Erythroblast (primary cell): ENCODE measurements at regions not wholly inside any gene's neighbourhood (a gene's known extent, or its start where the extent isn't known, plus 50 kb on each side); places are given as distances from the start of the nearest gene placed in this dataset.

Experiments used
- GATA1 ChIP-seq: IDR thresholded peaks from 2 replicates; pipeline ENCODE4 v1.6.1; 2011; ENCODE audit warnings: low read depth, mild to moderate bottlenecking, control low read depth, low read length, moderate library complexity
- POLR2A ChIP-seq: IDR thresholded peaks from 2 replicates; pipeline ENCODE4 v1.6.1; 2011; ENCODE audit warnings: mild to moderate bottlenecking, low read length

DNA sequence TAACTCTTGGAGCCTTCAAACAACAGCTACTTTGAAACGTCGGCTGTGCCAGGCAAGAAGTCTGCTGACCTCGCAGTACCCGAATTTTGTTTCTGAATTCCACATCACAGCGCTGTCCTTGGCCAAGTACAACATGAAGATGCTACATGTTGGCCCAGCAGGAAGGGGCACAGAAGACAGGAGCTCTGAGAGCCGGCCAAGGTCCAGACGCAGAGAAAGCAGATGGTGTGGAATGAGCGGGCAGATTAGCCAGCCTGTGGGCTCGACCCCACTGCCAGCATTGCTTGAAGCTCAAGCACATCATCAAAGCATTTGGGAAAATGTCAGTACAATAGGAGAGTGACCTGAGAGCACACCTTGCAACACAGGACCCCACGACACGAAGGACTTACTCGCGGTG is 64.5 kb downstream of the FZD10 start:
- TF ChIP-seq POLR2A (no peak), GATA1 (no peak)
